ENCODE measurements at regions not wholly inside any gene's neighbourhood (a gene's known extent, or its start where the extent isn't known, plus 50 kb on each side); places are given as distances from the start of the nearest gene placed in this dataset.

DNA sequence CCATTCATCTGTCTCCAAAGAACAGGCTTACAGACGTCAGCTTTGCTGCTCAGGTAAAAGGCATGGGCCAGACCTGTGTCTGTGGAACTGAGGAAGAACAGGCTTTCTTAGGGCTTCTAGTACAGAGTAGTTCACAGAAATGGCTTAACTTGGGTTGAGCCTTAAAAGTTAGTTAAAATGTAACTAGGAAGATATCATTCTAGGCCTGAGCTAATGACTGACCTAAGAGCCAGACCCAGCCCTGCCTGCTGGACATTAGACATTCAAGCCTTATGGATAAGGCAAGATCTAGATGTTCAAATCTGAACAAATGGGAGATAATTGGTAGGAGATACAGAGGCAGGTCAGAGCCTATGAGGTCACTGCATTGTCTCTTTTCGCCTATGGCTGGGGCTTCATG is 73.9 kb upstream of the SLC14A2 start:
- peaks cover 7% of the 10 kb centered on the region for H3K9me3 Mint-ChIP-seq

GRCh38 chr18:45542043-45542442 is 73.2 kb upstream of the SLC14A2 start:
- H3K27ac Mint-ChIP-seq, result no peak overlapping the region
- H3K36me3 Mint-ChIP-seq, result no peaks in the 10 kb centered on the region
- H3K9me3 Mint-ChIP-seq, result peaks cover 6% of the 10 kb centered on the region
- no peak for DNase-seq (ENCODE audit: low spot score in 2 of 2)
- H3K4me1 Mint-ChIP-seq, result no peaks in the 10 kb centered on the region
- no peak for ATAC-seq
- H3K4me3 Mint-ChIP-seq, result no peak overlapping the region

More for the DNA sequence above, 73.9 kb upstream of the SLC14A2 start:
- DNase-seq (ENCODE audit: low spot score in 2 of 2) (no peak), ATAC-seq (no peak)
- Mint-ChIP-seq H3K36me3 (no peaks in the 10 kb centered on the region), H3K4me3 (no peak overlapping the region), H3K4me1 (no peaks in the 10 kb centered on the region), H3K27ac (no peak overlapping the region)

DNA sequence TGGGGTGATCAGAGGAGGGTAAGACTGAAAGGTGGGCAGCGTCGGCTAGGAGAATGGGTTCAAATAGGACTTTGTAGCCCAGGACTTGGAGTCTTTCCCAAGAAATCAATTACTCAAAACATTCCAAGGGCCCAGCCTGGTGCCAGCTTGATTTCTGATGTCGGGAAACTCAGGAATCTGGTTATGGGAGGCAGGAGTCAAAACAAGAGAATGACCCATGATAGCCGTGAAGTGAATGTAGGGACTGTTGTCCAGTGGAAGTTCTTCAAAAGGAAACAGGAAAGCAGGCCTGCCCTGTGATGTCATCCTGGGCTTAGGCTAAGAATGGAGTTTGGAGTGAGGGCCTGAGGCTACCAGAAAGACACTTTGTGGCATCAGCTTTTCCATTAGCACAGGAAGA is 67.4 kb upstream of the SLC14A2 start:
- Mint-ChIP-seq H3K9me3 (no peaks in the 10 kb centered on the region), H3K36me3 (no peaks in the 10 kb centered on the region), H3K27ac (no peak overlapping the region), H3K4me3 (no peak overlapping the region), H3K4me1 (no peaks in the 10 kb centered on the region)
- DNase-seq (ENCODE audit: low spot score in 2 of 2) (no peak), ATAC-seq (no peak)

- no peak for ATAC-seq
- Mint-ChIP-seq H3K9me3 (no peaks in the 10 kb centered on the region), H3K4me1 (no peaks in the 10 kb centered on the region)
Observed at GRCh38 chr18:45548614-45549013, 66.7 kb upstream of the SLC14A2 start.

GRCh38 chr18:45549290-45549689 is 66.0 kb upstream of the SLC14A2 start:
- H3K4me1 Mint-ChIP-seq, result no peaks in the 10 kb centered on the region
- H3K4me3 Mint-ChIP-seq, result no peak overlapping the region
- DNase-seq (ENCODE audit: low spot score in 2 of 2), result no peak
- H3K27ac Mint-ChIP-seq, result no peak overlapping the region
- H3K9me3 Mint-ChIP-seq, result no peaks in the 10 kb centered on the region
- ATAC-seq, result no peak
- no peaks in the 10 kb centered on the region for H3K36me3 Mint-ChIP-seq

More at GRCh38 chr18:45548614-45549013, 66.7 kb upstream of the SLC14A2 start:
- Mint-ChIP-seq H3K27ac (no peak overlapping the region), H3K4me3 (no peak overlapping the region), H3K36me3 (no peaks in the 10 kb centered on the region)
- no peak for DNase-seq (ENCODE audit: low spot score in 2 of 2)

DNA sequence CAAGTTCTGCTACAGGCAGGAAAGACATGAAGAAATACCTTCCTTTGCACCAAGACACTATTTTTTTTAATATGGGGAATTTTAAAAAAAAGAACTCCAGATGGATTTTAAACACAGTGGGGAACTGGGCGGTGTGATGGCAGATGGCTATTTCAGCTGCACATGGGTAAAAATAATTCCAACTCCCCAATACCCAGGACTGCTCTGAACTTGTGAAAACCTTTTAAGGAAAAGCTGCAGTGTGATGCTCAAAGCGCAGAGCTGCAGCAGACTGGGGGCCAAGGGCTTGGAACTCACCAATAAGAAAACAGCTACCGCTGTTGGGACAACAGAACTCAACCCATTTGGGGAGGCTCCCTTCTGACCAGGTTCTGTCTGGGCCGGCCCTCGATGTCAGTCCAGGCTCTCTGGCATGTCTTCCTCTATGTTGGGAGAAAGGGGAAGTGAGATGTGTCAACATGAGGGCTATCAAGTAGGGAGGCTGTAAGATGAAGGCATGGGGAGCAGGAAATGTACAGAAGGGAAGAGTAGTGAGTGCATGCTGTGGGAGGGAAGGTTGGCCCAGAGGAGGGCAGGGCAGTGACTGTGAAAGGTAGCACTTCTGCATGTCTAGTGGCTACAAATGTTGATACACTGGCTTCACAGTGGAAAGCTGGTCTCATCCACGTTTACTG is 64.0 kb upstream of the SLC14A2 start:
- H3K4me3 Mint-ChIP-seq, result no peak overlapping the region
- no peaks in the 10 kb centered on the region for H3K4me1 Mint-ChIP-seq
- no peaks in the 10 kb centered on the region for H3K36me3 Mint-ChIP-seq
- no peak for ATAC-seq
- no peak overlapping the region for H3K27ac Mint-ChIP-seq
- no peak for DNase-seq (ENCODE audit: low spot score in 2 of 2)
- H3K9me3 Mint-ChIP-seq, result no peaks in the 10 kb centered on the region

DNA sequence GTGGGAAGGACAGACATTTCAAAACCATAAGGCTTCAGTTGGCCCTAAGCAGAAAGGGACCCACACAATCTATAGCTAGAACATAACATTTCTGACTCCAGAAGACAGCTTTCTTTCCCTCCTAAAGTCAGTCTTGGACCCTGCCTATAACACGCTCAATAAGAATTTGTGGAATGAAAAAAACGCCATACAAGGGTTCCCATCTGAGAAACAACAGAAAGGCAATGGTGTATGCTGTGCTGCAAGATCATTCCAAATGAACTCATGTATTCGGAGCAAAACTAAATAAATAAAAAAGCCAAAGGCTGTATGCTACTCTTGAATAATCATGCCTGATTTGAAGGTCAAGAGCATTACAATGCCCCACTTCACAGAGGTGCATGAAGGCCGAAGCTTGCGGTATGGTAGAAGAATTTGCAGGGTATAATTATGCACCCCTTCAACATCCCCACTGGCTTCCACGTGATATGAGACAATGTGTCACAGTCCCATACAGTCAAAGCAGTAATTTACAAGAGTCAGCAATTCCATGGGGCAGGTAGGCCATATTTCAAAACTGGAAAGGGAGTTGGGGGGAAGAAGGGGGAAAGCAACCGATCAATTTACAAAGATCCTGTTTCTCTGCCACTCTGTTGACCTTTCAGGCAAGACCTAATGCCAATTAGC is 61.4 kb upstream of the SLC14A2 start:
- H3K4me1 Mint-ChIP-seq, result no peaks in the 10 kb centered on the region
- ATAC-seq, result no peak

DNA sequence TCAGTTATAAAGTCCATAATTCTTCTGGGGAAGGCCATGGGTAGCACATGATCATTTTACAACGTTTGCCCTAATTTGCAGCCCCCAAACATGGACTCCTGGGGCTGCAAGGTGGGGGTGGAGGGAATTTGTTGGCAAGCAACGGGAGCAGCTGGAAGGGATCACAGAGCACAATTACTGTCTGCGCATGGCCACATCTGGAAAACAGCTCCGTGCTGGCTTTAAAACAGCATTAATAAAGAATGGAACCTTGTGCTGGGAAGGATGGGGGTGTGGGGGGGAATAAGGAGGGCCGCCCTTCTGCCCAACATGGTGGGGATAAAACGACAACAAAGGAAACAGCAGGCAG is 60.9 kb upstream of the SLC14A2 start:
- no peak overlapping the region for H3K27ac Mint-ChIP-seq
- H3K36me3 Mint-ChIP-seq, result no peaks in the 10 kb centered on the region
- H3K4me3 Mint-ChIP-seq, result no peak overlapping the region
- no peak for DNase-seq (ENCODE audit: low spot score in 2 of 2)
- H3K9me3 Mint-ChIP-seq, result no peaks in the 10 kb centered on the region
- no peak for ATAC-seq
- H3K4me1 Mint-ChIP-seq, result no peaks in the 10 kb centered on the region

More for the DNA sequence above, 61.4 kb upstream of the SLC14A2 start:
- no peak for DNase-seq (ENCODE audit: low spot score in 2 of 2)
- no peak overlapping the region for H3K4me3 Mint-ChIP-seq
- H3K36me3 Mint-ChIP-seq, result no peaks in the 10 kb centered on the region
- no peak overlapping the region for H3K27ac Mint-ChIP-seq
- no peaks in the 10 kb centered on the region for H3K9me3 Mint-ChIP-seq

- no peaks in the 10 kb centered on the region for H3K36me3 Mint-ChIP-seq
- ATAC-seq (no peak), DNase-seq (ENCODE audit: low spot score in 2 of 2) (no peak)
- no peak overlapping the region for H3K27ac Mint-ChIP-seq
- H3K4me3 Mint-ChIP-seq, result no peak overlapping the region
- H3K9me3 Mint-ChIP-seq, result no peaks in the 10 kb centered on the region
- H3K4me1 Mint-ChIP-seq, result no peaks in the 10 kb centered on the region
Observed at GRCh38 chr18:45556222-45556621, 59.1 kb upstream of the SLC14A2 start.

DNA sequence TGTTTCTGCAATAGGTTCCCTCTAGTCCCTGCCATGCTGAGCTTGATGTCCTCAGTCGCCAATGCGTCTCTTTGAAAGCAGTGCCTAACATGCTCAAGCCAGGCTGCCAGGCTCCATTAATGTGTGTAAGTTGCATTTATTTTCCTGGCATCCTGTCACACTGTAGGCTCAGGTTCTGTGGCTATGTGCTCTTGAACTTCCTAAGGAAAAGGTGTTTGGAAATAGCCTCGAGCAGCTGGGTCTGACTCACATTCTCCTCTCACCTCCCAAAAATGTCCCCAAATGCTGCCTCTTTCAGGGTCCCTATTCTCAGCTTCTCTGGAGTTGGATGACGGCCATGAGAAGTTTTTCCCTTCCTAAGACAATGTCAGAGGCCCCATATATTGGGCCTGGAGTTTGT is 58.0 kb upstream of the SLC14A2 start:
- Mint-ChIP-seq H3K4me3 (no peak overlapping the region), H3K4me1 (no peaks in the 10 kb centered on the region), H3K27ac (no peak overlapping the region), H3K9me3 (no peaks in the 10 kb centered on the region), H3K36me3 (no peaks in the 10 kb centered on the region)
- DNase-seq (ENCODE audit: low spot score in 2 of 2) (no peak), ATAC-seq (no peak)

DNA sequence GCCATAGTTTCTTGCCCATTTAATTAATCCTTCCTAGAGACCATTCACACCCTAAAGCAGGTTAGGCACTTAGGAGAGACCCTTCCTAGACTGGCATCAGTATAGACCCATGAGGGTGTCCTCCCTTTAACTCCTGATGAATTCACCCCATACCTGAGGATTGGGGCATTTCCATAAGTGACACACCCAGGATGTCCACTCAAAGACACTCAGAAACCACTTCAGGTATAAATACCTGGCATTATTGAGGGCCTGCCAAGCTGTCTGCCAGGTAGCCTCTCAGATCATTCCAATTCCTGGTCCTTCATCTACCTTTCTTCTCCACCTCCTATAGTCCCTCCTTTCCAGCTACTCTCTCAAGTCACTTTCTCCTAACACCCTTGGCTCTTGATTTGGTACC is 57.5 kb upstream of the SLC14A2 start:
- DNase-seq (ENCODE audit: low spot score in 2 of 2), result no peak
- Mint-ChIP-seq H3K27ac (no peak overlapping the region), H3K4me3 (no peak overlapping the region), H3K4me1 (no peaks in the 10 kb centered on the region), H3K36me3 (no peaks in the 10 kb centered on the region), H3K9me3 (no peaks in the 10 kb centered on the region)
- ATAC-seq, result no peak

GRCh38 chr18:45559258-45559657 is 56.0 kb upstream of the SLC14A2 start:
- Mint-ChIP-seq H3K4me3 (no peak overlapping the region), H3K9me3 (no peaks in the 10 kb centered on the region), H3K36me3 (no peaks in the 10 kb centered on the region), H3K4me1 (no peaks in the 10 kb centered on the region), H3K27ac (no peak overlapping the region)
- no peak for DNase-seq (ENCODE audit: low spot score in 2 of 2)
- no peak for ATAC-seq

- no peak for ATAC-seq
Observed at GRCh38 chr18:45560870-45561269, 54.4 kb upstream of the SLC14A2 start.

DNA sequence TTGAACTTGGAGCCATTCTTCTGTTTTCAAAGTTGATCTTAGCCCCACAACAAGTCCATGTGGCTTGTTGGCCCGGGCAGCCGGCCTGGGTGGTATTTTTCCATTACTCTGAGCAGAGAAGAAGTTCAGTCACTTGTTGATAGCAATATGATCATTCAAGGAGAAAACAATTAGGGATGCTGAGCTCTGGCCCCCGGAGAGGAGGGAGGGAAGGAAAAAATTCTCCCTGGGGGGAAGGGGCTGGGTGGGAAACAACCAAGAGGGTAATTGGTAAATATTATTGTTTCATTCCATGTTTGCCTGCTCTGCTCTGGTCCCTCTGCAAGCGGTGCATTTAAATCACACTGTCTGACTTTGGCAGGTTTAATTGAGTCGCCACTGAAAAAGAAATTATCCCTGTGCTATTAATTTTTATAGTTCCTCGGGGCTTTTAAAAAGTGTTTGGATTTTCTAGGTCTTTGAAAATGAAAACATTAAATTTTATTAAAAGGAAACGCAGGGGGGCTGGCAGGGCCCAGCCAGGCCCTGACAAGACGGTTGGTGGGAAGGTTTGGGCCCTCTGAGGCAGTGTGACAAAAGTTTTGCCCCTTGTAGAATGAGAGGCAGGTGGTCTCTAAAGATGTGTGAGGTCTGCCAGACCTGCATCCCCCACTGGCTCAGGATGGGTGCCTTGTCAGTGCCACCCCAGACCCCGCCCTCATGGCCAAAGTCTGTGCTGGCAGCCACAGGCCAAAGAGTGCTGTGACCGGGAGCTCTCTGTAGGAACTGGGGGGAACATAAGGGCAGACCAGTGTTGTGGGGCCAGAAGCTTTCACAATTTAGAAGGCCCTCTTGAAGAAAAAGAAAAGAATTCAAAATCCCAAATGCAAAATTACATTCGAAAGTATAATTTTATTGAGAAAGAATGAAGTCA is 52.5 kb upstream of the SLC14A2 start:
- Mint-ChIP-seq H3K9me3 (no peaks in the 10 kb centered on the region), H3K4me3 (no peak overlapping the region), H3K36me3 (no peaks in the 10 kb centered on the region), H3K27ac (no peak overlapping the region), H3K4me1 (no peaks in the 10 kb centered on the region)
- DNase-seq (ENCODE audit: low spot score in 2 of 2) (no peak), ATAC-seq (no peak)

More at GRCh38 chr18:45560870-45561269, 54.4 kb upstream of the SLC14A2 start:
- no peaks in the 10 kb centered on the region for H3K9me3 Mint-ChIP-seq
- H3K4me3 Mint-ChIP-seq, result no peak overlapping the region
- no peak overlapping the region for H3K27ac Mint-ChIP-seq
- H3K36me3 Mint-ChIP-seq, result no peaks in the 10 kb centered on the region
- no peaks in the 10 kb centered on the region for H3K4me1 Mint-ChIP-seq
- DNase-seq (ENCODE audit: low spot score in 2 of 2), result no peak

- ATAC-seq (no peak), DNase-seq (ENCODE audit: low spot score in 2 of 2) (no peak)
- H3K27ac Mint-ChIP-seq, result no peak overlapping the region
- no peaks in the 10 kb centered on the region for H3K9me3 Mint-ChIP-seq
- H3K36me3 Mint-ChIP-seq, result no peaks in the 10 kb centered on the region
- H3K4me3 Mint-ChIP-seq, result no peak overlapping the region
- no peaks in the 10 kb centered on the region for H3K4me1 Mint-ChIP-seq
Observed at GRCh38 chr18:45565280-45565970, 49.9 kb upstream of the SLC14A2 start.
